ENCODE measurements at regions not wholly inside any gene's neighbourhood (a gene's known extent, or its start where the extent isn't known, plus 50 kb on each side); places are given as distances from the start of the nearest gene placed in this dataset.

DNA sequence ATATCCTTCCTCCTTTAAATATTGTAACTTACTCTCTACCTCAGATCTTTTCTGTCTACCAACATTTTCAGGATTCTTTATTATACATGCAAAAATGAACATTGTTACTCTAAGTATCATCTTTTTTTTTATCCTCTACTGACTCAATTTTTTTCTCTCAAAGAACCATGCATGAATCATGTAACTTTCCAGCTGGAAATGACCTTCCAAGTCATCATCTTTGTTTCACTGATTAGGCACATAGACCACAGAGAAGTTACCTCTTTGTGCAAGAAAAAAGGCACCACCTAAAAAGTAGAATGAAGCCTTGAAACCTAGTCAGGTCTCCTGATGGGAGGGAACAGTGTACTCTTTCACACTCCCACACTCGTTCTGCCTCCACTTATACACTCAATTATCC lies 234.9 kb downstream of the HGF start:
- no peak overlapping the region for H3K4me2 ChIP-seq
- no peak overlapping the region for H3K27ac ChIP-seq
- TF ChIP-seq Cebpa-rat (IDR thresholded peaks at IDR 0.05): no peak
- no peaks in the 10 kb centered on the region for H3K36me3 ChIP-seq
- H3K4me3 ChIP-seq: no peak overlapping the region
- no peak overlapping the region for H3K9ac ChIP-seq
- no peaks in the 10 kb centered on the region for H3K27me3 ChIP-seq
- no peaks in the 10 kb centered on the region for H4K20me1 ChIP-seq
- H3K4me1 ChIP-seq: no peaks in the 10 kb centered on the region
- H3K9me3 ChIP-seq (replicated peaks in 1 of 11): no peaks in the 10 kb centered on the region

DNA sequence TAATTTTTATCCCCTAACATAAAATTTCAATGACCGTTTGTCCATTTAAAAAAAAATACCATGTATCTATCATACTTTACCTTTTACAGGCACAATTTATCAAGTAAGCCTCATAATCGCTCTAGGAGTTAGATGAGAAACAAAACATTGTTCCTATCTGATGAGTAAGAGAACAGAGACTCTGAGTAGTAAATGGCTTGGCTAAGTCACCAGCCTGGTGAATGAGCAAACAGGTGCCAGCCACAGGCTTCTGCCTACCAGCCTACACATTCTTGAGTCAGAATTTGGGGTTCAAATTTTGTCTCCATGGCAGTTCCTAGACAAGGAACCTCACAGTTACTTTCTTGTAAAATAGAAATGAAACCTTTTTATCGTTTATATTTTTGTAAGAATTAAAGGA lies 235.4 kb downstream of the HGF start:
- no peak overlapping the region for H3K4me3 ChIP-seq
- no peak for TF ChIP-seq Cebpa-rat (IDR thresholded peaks at IDR 0.05)
- H4K20me1 ChIP-seq: no peaks in the 10 kb centered on the region
- H3K9ac ChIP-seq: no peak overlapping the region
- no peaks in the 10 kb centered on the region for H3K4me1 ChIP-seq
- H3K4me2 ChIP-seq: no peak overlapping the region
- no peaks in the 10 kb centered on the region for H3K9me3 ChIP-seq (replicated peaks in 1 of 11)
- no peaks in the 10 kb centered on the region for H3K36me3 ChIP-seq
- no peak overlapping the region for H3K27ac ChIP-seq
- no peaks in the 10 kb centered on the region for H3K27me3 ChIP-seq

DNA sequence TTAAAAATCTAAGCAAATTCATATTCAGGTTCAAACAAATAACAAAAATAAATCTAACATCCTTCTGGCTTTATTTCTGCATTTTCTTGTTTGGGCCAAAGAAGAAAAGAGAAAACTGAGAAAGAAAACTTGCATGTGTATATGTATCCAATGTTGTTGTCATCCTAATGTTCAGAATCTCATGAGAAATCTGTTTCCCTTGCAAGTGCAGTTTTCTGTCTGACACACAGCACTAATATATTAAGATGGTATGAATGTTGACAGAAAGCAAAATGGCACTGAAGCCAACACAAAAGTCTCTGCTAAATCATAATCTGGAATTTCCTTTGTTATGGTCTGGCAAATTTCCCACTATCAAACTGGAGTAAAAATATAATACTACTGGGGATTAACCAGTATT lies 235.9 kb downstream of the HGF start:
- TF ChIP-seq Cebpa-rat (IDR thresholded peaks at IDR 0.05): no peak
- Histone ChIP-seq H3K9ac (no peak overlapping the region), H3K4me1 (no peaks in the 10 kb centered on the region), H3K27me3 (no peaks in the 10 kb centered on the region), H4K20me1 (no peaks in the 10 kb centered on the region), H3K9me3 (replicated peaks in 1 of 11) (no peaks in the 10 kb centered on the region), H3K4me3 (no peak overlapping the region), H3K4me2 (no peak overlapping the region), H3K27ac (no peak overlapping the region), H3K36me3 (no peaks in the 10 kb centered on the region)

DNA sequence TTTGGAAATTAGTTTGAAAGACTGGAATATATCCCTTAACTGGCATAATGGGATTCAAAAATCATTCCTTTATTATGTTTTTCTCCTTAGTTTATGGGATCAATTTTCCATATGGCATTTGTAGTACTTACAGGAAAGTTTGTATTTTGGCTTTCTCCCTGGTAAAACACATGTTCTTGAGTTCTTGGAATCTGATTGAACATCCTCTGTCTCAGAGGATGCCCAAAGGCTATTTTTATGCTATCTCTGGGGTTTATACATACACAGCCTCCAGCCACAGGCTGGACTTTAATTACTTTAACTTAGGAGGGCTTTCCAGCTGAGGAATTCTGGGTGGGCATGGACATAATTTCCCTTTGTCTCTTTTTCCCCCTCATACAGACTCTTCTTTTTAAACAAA lies 236.4 kb downstream of the HGF start:
- Histone ChIP-seq H3K4me1 (no peaks in the 10 kb centered on the region), H3K4me2 (no peak overlapping the region), H3K27me3 (no peaks in the 10 kb centered on the region)

DNA sequence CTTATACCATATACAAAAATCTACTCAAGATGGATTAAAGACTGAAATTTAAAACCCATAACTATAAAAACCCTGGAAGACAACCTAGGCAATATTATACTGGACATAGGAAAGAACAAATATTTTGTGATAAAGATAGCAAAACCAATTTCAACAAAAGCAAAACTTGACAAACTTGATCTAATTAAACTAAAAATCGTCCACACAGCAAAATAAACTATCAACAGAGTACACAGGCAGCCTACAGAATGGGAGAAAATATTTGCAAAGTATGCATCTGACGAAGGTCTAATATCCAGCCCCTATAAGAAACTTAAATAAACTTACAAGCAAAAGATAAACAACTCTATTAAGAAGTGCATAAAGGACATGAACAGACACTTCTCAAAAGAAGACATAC lies 240.1 kb downstream of the HGF start:
- Histone ChIP-seq H3K9me3 (replicated peaks in 1 of 11) (no peaks in the 10 kb centered on the region), H3K4me1 (no peaks in the 10 kb centered on the region), H4K20me1 (no peaks in the 10 kb centered on the region), H3K4me2 (no peak overlapping the region), H3K36me3 (no peaks in the 10 kb centered on the region), H3K4me3 (no peak overlapping the region), H3K27me3 (no peaks in the 10 kb centered on the region), H3K27ac (no peak overlapping the region), H3K9ac (no peak overlapping the region)
- TF ChIP-seq Cebpa-rat (IDR thresholded peaks at IDR 0.05): no peak

More for the DNA sequence above, 236.4 kb downstream of the HGF start:
- Histone ChIP-seq H3K4me3 (no peak overlapping the region), H4K20me1 (no peaks in the 10 kb centered on the region), H3K36me3 (no peaks in the 10 kb centered on the region), H3K9me3 (replicated peaks in 1 of 11) (no peaks in the 10 kb centered on the region), H3K9ac (no peak overlapping the region), H3K27ac (no peak overlapping the region)
- no peak for TF ChIP-seq Cebpa-rat (IDR thresholded peaks at IDR 0.05)

DNA sequence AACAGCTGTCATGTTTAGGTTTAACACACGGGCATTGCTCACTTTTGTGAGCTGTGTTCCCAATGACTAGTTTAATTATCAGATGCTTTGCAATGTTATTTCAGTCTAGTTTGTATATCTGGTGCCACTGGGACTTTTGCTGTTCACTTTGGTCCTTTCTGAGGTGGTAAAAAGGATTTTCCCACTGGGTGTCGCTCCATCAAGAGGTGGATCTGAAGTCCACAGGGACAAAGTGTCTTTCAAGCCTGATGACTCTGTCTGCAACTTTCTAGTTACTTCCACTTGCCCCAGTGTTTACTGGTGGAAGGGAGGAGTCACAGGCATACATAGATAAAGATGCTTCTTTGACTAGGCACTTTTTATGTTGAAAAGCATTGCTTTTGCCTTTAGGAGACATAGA lies 242.2 kb downstream of the HGF start:
- Histone ChIP-seq H3K9me3 (replicated peaks in 1 of 11) (no peaks in the 10 kb centered on the region), H3K9ac (no peak overlapping the region), H3K4me1 (no peaks in the 10 kb centered on the region), H3K36me3 (no peaks in the 10 kb centered on the region), H3K27me3 (no peaks in the 10 kb centered on the region), H3K4me2 (no peak overlapping the region), H4K20me1 (no peaks in the 10 kb centered on the region), H3K27ac (no peak overlapping the region), H3K4me3 (no peak overlapping the region)
- no peak for TF ChIP-seq Cebpa-rat (IDR thresholded peaks at IDR 0.05)

DNA sequence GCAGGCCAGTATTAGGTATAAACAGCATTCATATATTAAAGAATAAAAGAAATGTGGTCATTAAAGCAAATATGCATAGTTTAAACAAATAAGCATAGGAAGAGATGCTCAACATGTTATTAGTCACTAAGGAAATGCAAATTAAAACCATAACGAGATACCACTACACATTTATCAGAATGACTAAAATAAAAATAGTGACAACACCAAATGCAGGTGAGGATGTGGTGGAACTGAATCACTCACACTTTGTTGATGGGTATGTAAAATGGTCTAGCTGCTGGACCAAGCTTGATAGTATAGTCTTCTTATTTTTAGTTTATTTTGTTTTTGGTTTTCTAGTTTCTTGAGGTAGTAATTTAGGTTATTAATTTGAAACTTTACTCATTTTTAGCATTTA lies 242.9 kb downstream of the HGF start:
- Histone ChIP-seq H3K4me1 (no peaks in the 10 kb centered on the region), H3K27ac (no peak overlapping the region), H3K9me3 (replicated peaks in 1 of 11) (no peaks in the 10 kb centered on the region), H3K4me3 (no peak overlapping the region), H3K36me3 (no peaks in the 10 kb centered on the region), H4K20me1 (no peaks in the 10 kb centered on the region), H3K9ac (no peak overlapping the region), H3K27me3 (no peaks in the 10 kb centered on the region), H3K4me2 (no peak overlapping the region)
- TF ChIP-seq Cebpa-rat (IDR thresholded peaks at IDR 0.05): no peak

DNA sequence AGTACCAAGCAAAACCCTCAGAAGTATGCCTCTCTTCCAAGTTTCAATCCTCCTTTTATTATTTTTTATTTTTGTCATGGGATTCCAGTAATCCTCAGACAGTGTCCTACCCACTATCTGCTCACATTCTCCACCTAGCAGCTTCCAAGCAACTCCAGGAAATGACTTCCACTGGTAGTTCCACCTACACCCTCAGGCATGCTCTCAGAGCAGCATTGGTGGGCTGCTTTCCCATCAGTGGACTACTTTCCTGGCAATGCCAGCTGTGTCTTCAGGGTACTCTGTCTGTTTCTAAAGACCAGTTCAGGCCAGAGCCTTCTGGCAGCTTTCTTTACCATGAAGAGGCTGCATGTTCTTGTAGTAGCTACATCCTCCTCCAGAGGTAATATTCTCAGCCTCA lies 244.0 kb downstream of the HGF start:
- Histone ChIP-seq H3K27ac (no peak overlapping the region), H3K27me3 (no peaks in the 10 kb centered on the region)
- no peak for TF ChIP-seq Cebpa-rat (IDR thresholded peaks at IDR 0.05)

DNA sequence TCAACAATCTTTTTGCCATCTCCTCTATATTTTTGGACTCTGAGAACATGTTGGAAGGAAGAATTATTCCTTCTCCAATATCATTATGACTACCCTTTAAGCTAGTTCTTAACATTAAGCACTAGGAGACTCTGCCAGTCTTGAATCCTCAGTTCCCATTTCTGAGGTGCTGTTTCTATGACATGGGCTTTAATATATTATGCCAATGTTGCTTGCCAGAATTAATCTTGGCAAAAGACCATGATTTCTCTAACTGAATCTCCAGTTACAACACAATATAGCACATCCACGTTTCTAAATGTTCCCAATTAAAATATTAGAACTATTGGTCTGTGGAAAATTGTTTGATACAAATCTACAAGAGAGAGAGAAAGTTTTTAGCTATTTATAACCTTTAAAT lies 250.0 kb downstream of the HGF start:
- Histone ChIP-seq H3K27me3 (no peaks in the 10 kb centered on the region), H4K20me1 (no peaks in the 10 kb centered on the region)
- no peak for TF ChIP-seq Cebpa-rat (IDR thresholded peaks at IDR 0.05)

More for the DNA sequence above, 244.0 kb downstream of the HGF start:
- H3K4me2 ChIP-seq: no peak overlapping the region
- H3K4me1 ChIP-seq: no peaks in the 10 kb centered on the region
- H3K9me3 ChIP-seq (replicated peaks in 1 of 11): no peaks in the 10 kb centered on the region
- H3K4me3 ChIP-seq: no peak overlapping the region
- H3K9ac ChIP-seq: no peak overlapping the region
- no peaks in the 10 kb centered on the region for H3K36me3 ChIP-seq
- no peaks in the 10 kb centered on the region for H4K20me1 ChIP-seq

DNA sequence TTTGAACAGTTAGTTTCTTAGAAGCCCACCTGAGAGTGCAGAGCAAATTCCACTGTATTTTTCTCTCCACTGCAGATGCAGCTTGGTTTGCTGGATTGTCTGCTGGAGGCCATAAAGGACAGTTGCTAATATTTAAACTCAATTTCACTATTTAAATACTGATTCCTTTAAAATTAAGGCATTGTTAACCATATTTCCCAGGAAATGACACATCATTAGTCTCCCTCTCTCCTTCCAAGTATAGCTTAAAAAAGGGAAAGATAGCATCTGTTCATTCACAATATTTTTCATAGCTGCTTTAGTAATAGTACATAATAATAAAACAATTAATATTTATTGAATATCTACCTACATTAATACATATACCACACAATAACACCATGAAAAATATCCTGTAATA lies 252.9 kb downstream of the HGF start:
- H3K27ac ChIP-seq: no peak overlapping the region
- H3K4me3 ChIP-seq: no peak overlapping the region
- no peak for TF ChIP-seq Cebpa-rat (IDR thresholded peaks at IDR 0.05)
- H3K4me1 ChIP-seq: no peaks in the 10 kb centered on the region
- H3K9ac ChIP-seq: no peak overlapping the region
- H3K36me3 ChIP-seq: no peaks in the 10 kb centered on the region
- no peaks in the 10 kb centered on the region for H4K20me1 ChIP-seq
- H3K27me3 ChIP-seq: no peaks in the 10 kb centered on the region
- no peak overlapping the region for H3K4me2 ChIP-seq
- H3K9me3 ChIP-seq (replicated peaks in 1 of 11): no peaks in the 10 kb centered on the region

More for the DNA sequence above, 250.0 kb downstream of the HGF start:
- Histone ChIP-seq H3K9ac (no peak overlapping the region), H3K4me3 (no peak overlapping the region), H3K4me1 (no peaks in the 10 kb centered on the region), H3K4me2 (no peak overlapping the region), H3K27ac (no peak overlapping the region), H3K9me3 (replicated peaks in 1 of 11) (no peaks in the 10 kb centered on the region), H3K36me3 (no peaks in the 10 kb centered on the region)

DNA sequence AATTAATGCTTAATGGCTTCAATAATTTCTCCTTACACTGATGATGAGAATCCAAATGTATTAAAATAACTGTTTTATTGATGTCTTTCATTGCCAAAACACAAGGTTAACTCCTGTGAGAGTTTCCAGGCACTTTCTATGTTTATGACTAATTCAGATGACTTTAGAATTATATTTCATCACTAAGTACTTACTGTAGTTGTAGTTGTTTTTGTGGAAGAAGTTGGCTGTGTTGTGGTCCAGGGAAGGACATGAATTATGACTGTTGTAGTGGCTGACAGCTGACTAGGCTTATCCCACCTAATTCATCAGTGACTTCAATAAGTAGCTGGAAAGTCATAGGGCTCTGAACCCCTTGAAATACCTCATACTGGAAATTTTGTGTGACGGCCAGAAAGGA lies 254.8 kb downstream of the HGF start:
- Histone ChIP-seq H3K9me3 (replicated peaks in 1 of 11) (no peaks in the 10 kb centered on the region), H3K9ac (no peak overlapping the region), H3K27me3 (no peaks in the 10 kb centered on the region), H4K20me1 (no peaks in the 10 kb centered on the region), H3K4me2 (no peak overlapping the region), H3K36me3 (no peaks in the 10 kb centered on the region), H3K4me1 (no peaks in the 10 kb centered on the region), H3K27ac (no peak overlapping the region), H3K4me3 (no peak overlapping the region)
- no peak for TF ChIP-seq Cebpa-rat (IDR thresholded peaks at IDR 0.05)
